ENCODE measurements at regions not wholly inside any gene's neighbourhood (a gene's known extent, or its start where the extent isn't known, plus 50 kb on each side); places are given as distances from the start of the nearest gene placed in this dataset.

GRCh38 chr3:189092547-189092946 lies 79.2 kb upstream of the TPRG1 start:
- no peak for TF ChIP-seq CTCF (IDR thresholded peaks at IDR 0.05 in 4 of 5, conservative IDR thresholded peaks at IDR 0.05 in 1 of 5)
- TF ChIP-seq POLR2A (IDR thresholded peaks at IDR 0.05) = no peak

Measured in gastrocnemius medialis (tissue), 4 donors.